ENCODE measurements at regions not wholly inside any gene's neighbourhood (a gene's known extent, or its start where the extent isn't known, plus 50 kb on each side); places are given as distances from the start of the nearest gene placed in this dataset.

DNA sequence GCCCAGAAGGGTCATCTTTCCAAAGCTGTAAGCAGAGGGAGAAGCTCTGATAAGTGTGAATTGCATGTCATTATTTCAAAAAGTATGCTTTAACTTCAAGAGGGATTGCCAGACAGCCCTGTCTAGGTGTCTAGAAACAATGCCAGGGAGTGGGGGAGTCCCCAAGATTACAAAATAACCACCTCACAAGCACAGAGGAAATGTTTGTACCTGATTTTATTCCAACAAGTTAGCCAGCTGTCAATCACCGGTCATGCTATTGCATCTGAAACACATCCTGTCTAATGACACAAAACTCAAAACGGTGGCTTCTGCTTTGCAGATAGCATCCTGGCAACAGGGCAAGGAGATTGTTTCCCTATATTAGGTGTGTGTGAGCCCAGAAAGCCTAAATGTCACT, 154.2 kb upstream of the WWC1 start:
- TF ChIP-seq, protein P1, sequence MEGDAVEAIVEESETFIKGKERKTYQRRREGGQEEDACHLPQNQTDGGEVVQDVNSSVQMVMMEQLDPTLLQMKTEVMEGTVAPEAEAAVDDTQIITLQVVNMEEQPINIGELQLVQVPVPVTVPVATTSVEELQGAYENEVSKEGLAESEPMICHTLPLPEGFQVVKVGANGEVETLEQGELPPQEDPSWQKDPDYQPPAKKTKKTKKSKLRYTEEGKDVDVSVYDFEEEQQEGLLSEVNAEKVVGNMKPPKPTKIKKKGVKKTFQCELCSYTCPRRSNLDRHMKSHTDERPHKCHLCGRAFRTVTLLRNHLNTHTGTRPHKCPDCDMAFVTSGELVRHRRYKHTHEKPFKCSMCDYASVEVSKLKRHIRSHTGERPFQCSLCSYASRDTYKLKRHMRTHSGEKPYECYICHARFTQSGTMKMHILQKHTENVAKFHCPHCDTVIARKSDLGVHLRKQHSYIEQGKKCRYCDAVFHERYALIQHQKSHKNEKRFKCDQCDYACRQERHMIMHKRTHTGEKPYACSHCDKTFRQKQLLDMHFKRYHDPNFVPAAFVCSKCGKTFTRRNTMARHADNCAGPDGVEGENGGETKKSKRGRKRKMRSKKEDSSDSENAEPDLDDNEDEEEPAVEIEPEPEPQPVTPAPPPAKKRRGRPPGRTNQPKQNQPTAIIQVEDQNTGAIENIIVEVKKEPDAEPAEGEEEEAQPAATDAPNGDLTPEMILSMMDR (conservative IDR thresholded peaks at IDR 0.05; ENCODE audit: low read length): no peak
- TF ChIP-seq EZH2phosphoT487 (IDR thresholded peaks at IDR 0.05; ENCODE audit: borderline replicate concordance, low read depth, low read length): no peak
